ENCODE measurements at regions not wholly inside any gene's neighbourhood (a gene's known extent, or its start where the extent isn't known, plus 50 kb on each side); places are given as distances from the start of the nearest gene placed in this dataset.
"Not testable (repeated sequence)": the region's sequence is repeated elsewhere in the genome, so short reads cannot be mapped to it uniquely, and the experiment has no call there.

DNA sequence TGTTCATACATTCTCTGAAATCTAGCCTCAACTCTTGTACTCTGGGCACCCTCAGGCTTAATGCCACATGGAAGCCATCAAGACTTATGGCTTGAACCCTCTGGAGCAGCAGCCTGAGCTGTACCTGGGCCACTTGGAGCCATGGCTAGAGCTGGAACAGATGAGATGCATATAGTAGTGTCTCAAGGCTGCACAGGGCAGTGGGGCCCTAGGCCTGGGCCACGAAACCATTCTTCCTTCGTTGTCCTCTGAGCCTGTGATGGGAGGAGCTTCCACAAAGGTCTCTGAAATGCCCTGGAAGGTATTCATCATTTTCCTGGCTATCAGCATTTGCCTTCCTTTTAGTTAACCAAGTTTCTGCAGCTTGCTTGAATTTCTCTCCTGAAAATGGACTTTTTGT, 1427.2 kb upstream of the PCDH10 start:
- ATAC-seq (no peak), DNase-seq (no peak)

DNA sequence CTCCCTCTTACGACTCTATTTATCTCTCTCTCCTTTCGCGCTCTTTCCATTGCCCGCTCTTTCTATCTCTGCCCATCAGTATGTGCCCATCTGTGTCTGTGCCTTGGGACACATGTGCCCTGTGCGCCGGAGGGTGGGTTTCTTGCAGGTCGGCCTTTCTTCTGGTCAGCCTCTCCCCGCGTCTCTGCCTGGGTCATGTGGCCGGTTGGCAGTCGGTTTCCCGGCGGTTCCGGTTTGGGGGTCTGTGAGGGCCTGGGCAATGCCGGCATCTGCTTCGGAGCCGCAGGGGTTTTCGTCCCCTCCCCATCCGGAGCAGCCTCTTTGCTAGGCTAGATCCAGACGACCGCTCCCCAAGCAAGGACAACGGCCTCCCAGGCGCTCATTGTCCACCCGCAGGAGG, 1426.0 kb upstream of the PCDH10 start:
- ATAC-seq = not testable (repeated sequence)

DNA sequence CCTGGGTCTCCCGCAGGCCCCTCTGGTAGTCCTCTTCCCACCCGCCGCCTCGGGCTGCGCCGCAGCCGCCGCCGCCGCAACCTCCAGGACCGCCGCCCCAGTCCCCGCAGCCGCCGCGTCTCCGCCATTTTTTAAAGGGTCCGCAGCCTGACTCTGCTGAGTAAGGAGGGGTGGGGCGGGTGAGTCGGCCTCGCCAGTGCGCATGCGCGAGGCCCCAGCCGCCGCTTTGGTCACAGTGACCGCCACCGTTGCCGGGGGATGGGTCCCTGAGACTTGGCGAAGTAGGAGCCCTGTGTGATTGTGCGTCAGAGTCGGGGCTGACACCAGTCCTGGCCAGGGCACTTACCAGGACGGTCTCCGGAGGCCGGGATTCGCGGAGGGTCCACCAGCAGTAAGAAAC, 1424.2 kb upstream of the PCDH10 start:
- not testable (repeated sequence) for ATAC-seq

More for the DNA sequence above, 1426.0 kb upstream of the PCDH10 start:
- DNase-seq = not testable (repeated sequence)

DNA sequence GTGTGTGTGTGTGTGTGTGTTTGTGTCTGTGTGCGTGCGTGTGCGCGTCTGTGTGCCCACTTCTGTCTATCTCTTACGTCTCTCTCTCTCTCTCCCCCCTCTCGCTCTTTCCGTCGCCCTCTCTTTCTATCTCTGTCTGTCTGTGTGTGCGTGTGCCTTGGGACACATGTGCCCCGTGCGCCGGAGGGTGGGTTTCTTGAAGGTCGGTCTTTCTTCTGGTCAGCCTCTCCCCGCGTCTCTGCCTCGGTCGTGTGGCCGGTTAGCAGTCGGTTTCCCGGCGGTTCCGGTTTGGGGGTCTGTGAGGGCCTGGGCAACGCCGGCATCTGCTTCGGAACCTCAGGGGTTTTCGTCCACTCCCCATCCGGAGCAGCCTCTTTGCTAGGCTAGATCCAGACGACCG, 1423.6 kb upstream of the PCDH10 start:
- DNase-seq, ATAC-seq: not testable (repeated sequence)

More for the DNA sequence above, 1424.2 kb upstream of the PCDH10 start:
- not testable (repeated sequence) for DNase-seq

DNA sequence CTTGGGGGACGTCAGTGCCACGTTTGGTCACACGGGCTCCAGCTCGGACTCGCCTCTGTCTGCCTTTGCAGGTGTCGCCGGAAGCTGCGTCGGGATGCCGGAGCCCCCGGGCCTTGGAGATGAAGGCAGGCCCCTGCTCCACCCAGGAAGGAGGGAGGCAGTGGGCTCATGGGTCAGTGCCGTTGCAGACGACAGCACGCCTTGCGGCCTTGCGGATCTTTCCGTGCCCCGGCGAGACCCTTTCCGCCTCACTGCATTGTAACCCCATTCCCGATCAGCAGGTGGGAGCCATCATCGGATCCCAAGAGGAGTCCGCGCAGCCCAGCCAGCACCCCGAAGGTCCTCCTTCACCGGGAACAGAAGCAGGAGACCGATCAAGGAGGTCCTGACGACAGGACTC, 1422.2 kb upstream of the PCDH10 start:
- not testable (repeated sequence) for DNase-seq, ATAC-seq

DNA sequence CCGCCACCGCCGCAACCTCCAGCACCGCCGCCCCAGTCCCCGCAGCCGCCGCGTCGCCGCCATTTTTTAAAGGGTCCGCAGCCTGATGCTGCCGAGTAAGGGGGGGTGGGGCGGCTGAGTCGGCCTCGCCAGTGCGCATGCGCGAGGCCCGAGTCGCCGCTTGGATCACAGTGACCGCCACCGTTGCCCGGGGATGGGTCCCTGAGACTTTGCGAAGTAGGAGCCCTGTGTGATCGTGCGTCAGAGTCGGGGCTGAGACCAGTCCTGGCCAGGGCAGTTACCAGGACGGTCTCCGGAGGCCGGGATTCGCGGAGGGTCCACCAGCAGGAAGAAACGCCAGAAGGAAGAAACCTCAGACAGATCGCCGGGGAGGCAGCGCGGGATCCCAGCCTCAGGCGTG, 1421.7 kb upstream of the PCDH10 start:
- DNase-seq, ATAC-seq: not testable (repeated sequence)

DNA sequence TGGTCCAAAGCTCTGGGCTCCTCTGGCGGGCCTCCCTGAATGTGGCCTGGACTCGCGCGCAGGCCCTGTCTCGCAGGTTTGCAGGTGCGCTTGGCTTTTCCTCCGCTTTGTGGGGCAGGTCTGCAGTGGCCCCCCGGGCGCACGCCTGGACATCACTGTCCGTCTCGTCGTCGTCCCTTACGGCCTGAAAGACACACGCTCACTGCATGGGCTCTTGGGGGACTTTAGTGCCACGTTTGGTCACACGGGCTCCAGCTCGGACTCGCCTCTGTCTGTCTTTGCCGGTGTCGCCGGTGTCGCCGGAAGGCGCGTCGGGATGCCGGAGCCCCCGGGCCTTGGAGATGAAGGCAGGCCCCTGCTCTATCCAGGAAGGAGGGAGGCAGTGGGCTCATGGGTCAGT, 1419.9 kb upstream of the PCDH10 start:
- DNase-seq, ATAC-seq: not testable (repeated sequence)

DNA sequence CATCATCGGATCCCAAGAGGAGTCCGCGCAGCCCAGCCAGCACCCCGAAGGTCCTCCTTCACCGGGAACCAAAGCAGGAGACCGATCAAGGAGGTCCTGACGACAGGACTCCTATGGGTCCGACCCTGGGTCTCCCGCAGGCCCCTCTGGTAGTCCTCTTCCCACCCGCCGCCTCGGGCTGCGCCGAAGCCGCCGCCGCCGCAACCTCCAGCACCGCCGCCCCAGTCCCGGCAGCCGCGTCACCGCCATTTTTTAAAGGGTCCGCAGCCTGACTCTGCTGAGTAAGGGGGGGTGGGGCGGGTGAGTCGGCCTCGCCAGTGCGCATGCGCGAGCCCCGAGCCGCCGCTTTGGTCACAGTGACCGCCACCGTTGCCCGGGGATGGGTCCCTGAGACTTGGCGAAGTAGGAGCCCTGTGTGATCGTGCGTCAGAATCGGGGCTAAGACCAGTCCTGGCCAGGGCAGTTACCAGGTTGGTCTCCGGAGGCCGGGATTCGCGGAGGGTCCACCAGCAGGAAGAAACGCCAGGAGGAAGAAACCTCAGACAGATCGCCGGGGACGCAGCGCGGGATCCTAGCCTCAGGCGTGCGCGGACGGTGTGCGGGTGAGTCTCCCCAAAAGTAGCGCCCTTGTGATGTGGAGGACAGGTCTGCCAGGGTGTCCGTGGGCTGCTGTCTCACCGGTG, 1419.2 kb upstream of the PCDH10 start:
- not testable (repeated sequence) for ATAC-seq, DNase-seq

DNA sequence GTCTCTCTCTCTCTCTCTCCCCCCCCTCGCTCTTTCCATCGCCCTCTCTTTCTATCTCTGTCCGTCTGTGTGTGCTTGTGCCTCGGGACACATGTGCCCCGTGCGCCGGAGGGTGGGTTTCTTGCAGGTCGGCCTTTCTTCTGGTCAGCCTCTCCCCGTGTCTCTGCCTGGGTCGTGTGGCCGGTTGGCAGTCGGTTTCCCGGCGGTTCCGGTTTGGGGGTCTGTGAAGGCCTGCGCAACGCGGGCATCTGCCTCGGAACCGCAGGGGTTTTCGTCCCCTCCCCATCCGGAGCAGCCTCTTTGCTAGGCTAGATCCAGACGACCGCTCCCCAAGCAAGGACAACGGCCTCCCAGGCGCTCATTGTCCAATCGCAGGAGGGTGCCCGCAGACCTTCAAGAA, 1418.5 kb upstream of the PCDH10 start:
- not testable (repeated sequence) for ATAC-seq, DNase-seq

DNA sequence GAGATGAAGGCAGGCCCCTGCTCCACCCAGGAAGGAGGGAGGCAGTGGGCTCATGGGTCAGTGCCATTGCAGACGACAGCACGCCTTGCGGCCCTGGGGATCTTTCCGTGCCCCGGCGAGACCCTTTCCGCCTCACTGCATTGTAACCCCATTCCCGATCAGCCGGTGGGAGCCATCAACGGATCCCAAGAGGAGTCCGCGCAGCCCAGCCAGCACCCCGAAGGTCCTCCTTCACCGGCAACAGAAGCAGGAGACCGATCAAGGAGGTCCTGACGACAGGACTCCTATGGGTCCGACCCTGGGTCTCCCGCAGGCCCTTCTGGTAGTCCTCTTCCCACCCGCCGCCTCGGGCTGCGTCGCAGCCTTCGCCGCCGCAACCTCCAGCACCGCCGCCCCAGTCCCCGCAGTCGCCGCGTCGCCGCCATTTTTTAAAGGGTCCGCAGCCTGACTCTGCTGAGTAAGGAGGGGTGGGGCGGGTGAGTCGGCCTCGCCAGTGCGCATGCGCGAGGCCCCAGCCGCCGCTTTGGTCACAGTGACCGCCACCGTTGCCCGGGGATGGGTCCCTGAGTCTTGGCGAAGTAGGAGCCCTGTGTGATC, 1417.0 kb upstream of the PCDH10 start:
- ATAC-seq, DNase-seq: not testable (repeated sequence)

DNA sequence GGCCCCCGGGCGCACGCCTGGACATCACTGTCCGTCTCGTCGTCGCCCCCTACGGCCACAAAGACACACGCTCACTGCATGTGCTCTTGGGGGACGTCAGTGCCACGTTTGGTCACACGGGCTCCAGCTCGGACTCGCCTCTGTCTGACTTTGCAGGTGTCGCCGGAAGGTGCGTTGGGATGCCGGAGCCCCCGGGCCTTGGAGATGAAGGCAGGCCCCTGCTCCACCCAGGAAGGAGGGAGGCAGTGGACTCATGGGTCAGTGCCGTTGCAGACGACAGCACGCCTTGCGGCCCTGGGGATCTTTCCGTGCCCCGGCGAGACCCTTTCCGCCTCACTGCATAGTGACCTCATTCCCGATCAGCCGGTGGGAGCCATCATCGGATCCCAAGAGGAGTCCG, 1414.8 kb upstream of the PCDH10 start:
- DNase-seq, ATAC-seq: not testable (repeated sequence)

DNA sequence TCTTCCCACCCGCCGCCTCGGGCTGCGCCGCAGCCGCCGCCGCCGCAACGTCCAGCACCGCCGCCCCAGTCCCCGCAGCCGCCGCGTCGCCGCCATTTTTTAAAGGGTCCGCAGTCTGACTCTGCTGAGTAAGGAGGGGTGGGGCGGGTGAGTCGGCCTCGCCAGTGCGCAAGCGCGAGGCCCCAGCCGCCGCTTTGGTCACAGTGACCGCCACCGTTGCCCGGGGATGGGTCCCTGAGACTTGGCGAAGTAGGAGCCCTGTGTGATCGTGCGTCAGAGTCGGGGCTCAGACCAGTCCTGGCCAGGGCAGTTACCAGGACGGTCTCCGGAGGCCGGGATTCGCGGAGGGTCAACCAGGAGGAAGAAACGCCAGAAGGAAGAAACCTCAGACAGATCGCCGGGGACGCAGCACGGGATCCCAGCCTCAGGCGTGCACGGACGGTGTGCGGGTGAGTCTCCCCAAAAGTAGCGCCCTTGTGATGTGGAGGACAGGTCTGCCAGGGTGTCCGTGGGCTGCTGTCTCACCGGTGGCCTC, 1414.2 kb upstream of the PCDH10 start:
- not testable (repeated sequence) for DNase-seq, ATAC-seq

DNA sequence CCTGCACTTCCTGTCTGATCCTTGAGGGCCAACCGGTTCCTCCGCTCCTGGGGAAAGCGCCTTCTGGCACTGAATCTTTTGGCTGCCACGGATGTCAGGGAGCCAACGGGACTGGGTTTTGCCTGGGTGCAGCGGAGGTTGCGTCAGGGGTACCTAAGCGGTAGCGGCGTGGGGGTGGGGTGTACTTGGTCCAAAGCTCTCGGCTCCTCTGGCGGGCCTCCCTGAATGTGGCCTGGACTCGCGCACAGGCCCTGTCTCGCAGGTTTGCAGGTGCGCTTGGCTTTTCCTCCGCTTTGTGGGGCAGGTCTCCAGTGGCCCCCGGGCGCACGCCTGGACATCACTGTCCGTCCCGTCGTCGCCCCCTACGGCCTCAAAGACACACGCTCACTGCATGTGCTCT, 1410.1 kb upstream of the PCDH10 start:
- not testable (repeated sequence) for DNase-seq, ATAC-seq

DNA sequence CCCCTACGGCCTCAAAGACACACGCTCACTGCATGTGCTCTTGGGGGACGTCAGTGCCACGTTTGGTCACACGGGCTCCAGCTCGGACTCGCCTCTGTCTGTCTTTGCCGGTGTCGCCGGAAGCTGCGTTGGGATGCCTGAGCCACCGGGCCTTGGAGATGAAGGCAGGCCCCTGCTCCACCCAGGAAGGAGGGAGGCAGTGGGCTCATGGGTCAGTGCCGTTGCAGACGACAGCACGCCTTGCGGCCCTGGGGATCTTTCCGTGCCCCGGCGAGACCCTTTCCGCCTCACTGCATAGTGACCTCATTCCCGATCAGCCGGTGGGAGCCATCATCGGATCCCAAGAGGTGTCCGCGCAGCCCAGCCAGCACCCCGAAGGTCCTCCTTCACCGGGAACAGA, 1407.3 kb upstream of the PCDH10 start:
- ATAC-seq, DNase-seq: not testable (repeated sequence)

DNA sequence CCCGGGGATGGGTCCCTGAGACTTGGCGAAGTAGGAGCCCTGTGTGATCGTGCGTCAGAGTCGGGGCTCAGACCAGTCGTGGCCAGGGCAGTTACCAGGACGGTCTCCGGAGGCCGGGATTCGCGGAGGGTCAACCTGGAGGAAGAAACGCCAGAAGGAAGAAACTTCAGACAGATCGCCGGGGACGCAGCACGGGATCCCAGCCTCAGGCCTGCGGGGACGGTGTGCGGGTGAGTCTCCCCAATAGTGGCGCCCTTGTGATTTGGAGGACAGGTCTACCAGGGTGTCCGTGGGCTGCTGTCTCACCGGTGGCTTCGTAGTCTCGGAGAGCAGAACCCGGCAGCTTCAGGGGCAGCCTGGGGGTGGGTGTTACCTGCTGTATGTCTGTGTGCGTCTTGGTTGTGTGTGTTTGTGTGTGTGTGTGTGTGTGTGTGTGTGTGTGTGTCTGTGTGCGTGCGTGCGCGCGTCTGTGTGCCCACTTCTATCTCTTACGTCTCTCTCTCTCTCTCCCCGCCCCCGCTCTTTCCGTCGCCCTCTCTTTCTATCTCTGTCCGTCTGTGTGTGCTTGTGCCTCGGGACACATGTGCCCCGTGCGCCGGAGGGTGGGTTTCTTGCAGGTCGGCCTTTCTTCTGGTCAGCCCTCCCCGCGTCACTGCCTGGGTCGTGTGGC, 1406.4 kb upstream of the PCDH10 start:
- not testable (repeated sequence) for DNase-seq

DNA sequence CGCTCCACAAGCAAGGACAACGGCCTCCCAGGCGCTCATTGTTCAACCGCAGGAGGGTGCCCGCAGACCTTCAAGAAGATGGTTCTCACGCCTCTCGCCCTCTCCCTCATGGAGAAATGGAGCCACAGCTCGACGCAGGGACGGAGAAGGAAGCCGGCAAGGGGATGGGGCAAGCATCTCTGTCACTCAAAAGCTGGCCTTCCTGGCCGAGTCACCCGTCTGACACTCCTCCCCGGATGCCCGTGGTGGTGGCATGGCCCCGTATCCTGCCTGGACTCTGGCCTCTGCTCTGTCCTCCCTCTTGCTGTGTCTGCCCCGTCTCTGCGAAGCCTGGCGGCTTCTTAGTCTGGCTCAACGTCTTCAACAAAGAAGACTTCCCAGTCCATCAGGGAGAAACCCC, 1405.7 kb upstream of the PCDH10 start:
- not testable (repeated sequence) for DNase-seq, ATAC-seq

More for the DNA sequence above, 1406.4 kb upstream of the PCDH10 start:
- not testable (repeated sequence) for ATAC-seq

DNA sequence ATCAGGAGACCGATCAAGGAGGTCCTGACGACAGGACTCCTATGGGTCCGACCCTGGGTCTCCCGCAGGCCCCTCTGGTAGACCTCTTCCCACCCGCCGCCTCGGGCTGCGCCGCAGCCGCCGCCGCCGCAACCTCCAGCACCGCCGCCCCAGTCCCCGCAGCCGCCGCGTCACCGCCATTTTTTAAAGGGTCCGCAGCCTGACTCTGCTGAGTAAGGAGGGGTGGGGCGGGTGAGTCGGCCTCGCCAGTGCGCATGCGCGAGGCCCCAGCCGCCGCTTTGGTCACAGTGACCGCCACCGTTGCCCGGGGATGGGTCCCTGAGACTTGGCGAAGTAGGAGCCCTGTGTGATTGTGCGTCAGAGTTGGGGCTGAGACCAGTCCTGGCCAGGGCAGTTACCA, 1401.9 kb upstream of the PCDH10 start:
- not testable (repeated sequence) for ATAC-seq, DNase-seq

DNA sequence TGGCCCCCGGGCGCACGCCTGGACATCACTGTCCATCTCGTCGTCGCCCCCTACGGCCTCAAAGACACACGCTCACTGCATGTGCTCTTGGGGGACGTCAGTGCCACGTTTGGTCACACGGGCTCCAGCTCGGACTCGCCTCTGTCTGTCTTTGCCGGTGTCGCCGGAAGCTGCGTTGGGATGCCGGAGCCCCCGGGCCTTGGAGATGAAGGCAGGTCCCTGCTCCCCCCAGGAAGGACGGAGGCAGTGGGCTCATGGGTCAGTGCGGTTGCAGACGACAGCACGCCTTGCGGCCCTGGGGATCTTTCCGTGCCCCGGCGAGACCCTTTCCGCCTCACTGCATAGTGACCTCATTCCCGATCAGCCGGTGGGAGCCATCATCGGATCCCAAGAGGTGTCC, 1399.9 kb upstream of the PCDH10 start:
- not testable (repeated sequence) for ATAC-seq, DNase-seq

DNA sequence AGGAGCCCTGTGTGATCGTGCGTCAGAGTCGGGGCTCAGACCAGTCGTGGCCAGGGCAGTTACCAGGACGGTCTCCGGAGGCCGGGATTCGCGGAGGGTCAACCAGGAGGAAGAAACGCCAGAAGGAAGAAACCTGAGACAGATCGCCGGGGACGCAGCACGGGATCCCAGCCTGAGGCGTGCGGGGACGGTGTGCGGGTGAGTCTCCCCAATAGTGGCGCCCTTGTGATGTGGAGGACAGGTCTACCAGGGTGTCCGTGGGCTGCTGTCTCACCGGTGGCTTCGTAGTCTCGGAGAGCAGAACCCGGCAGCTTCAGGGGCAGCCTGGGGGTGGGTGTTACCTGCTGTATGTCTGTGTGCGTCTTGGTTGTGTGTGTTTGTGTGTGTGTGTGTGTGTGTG, 1399.1 kb upstream of the PCDH10 start:
- DNase-seq, ATAC-seq: not testable (repeated sequence)

DNA sequence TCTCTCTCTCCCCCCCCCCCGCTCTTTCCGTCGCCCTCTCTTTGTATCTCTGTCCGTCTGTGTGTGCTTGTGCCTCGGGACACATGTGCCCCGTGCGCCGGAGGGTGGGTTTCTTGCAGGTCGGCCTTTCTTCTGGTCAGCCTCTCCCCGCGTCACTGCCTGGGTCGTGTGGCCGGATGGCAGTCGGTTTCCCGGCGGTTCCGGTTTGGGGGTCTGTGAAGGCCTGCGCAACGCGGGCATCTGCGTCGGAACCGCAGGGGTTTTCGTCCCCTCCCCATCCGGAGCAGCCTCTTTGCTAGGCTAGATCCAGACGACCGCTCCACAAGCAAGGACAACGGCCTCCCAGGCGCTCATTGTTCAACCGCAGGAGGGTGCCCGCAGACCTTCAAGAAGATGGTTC, 1398.6 kb upstream of the PCDH10 start:
- not testable (repeated sequence) for ATAC-seq, DNase-seq

DNA sequence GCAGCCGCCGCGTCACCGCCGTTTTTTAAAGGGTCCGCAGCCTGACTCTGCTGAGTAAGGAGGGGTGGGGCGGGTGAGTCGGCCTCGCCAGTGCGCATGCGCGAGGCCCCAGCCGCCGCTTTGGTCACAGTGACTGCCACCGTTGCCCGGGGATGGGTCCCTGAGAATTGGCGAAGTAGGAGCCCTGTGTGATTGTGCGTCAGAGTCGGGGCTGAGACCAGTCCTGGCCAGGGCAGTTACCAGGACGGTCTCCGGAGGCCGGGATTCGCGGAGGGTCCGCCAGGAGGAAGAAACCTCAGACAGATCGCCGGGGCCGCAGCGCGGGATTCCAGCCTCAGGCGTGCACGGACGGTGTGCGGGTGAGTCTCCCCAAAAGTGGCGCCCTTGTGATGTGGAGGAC, 1386.9 kb upstream of the PCDH10 start:
- not testable (repeated sequence) for DNase-seq, ATAC-seq

DNA sequence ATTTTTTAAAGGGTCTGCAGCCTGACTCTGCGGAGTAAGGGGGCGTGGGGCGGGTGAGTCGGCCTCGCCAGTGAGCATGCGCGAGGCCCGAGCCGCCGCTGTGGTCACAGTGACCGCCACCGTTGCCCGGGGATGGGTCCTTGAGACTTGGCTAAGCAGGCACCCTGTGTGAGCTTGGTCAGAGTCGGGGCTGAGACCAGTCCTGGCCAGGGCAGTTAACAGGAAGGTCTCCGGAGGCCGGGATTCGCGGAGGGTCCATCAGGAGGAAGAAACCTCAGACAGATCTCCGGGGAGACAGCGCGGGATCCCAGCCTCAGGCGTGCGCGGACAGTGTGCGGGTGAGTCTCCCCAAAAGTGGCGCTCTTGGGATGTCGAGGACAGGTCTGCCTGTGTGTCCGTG, 1384.4 kb upstream of the PCDH10 start:
- no peak for ATAC-seq
- no peak for DNase-seq

All from stimulated activated naive CD8-positive, alpha-beta T cell treated with anti-CD3 and anti-CD28 coated beads, Interleukin-15, Interleukin-2, amounts not matched to agents 100 U/mL and 50 U/mL, for 24 hours (primary cell).